ENCODE measurements at regions not wholly inside any gene's neighbourhood (a gene's known extent, or its start where the extent isn't known, plus 50 kb on each side); places are given as distances from the start of the nearest gene placed in this dataset.
"Not testable (repeated sequence)": the region's sequence is repeated elsewhere in the genome, so short reads cannot be mapped to it uniquely, and the experiment has no call there.

GRCh38 chr15:36029606-36030210, 483.7 kb upstream of the DPH6 start:
- WGBS: 69% methylated on average over 2 of the region's 5 CpGs
- H3K23ac ChIP-seq (ENCODE audit: low read length in 2 of 2): no peak overlapping the region

GRCh38 chr15:36039996-36040572, 494.1 kb upstream of the DPH6 start:
- Histone ChIP-seq H4K91ac (ENCODE audit: low read length) (no peak overlapping the region), H2BK12ac (ENCODE audit: low read length in 2 of 2) (no peak overlapping the region), H3K27me3 (ENCODE audit: control insufficient read depth in 1 of 2, insufficient read depth in 1 of 2, low read length in 2 of 2) (no peaks in the 10 kb centered on the region), H3K18ac (ENCODE audit: low read depth in 1 of 2, low read length in 2 of 2) (no peak overlapping the region), H3K36me3 (ENCODE audit: control insufficient read depth in 1 of 2, insufficient read depth in 2 of 2, low read depth in 1 of 2, low read length in 2 of 2) (no peaks in the 10 kb centered on the region), H3K23ac (ENCODE audit: low read length in 2 of 2) (no peak overlapping the region), H3K79me1 (replicated peaks; ENCODE audit: low read length, poor library complexity, severe bottlenecking) (no peaks in the 10 kb centered on the region), H3K27ac (ENCODE audit: low read length, poor library complexity, severe bottlenecking) (no peak overlapping the region), H3K4me2 (ENCODE audit: low read length, poor library complexity, severe bottlenecking) (no peak overlapping the region), H2AFZ (ENCODE audit: low read depth, low read length) (no peak overlapping the region), H3K4me3 (ENCODE audit: insufficient read depth in 1 of 2, low read depth in 1 of 2, low read length in 2 of 2) (no peak overlapping the region), H3K14ac (ENCODE audit: low read length in 2 of 2) (no peak overlapping the region), H3K9ac (ENCODE audit: low read length) (no peak overlapping the region), H3K4me1 (ENCODE audit: control insufficient read depth, insufficient read depth, low read depth, low read length) (no peaks in the 10 kb centered on the region), H2AK5ac (ENCODE audit: low read length, severe bottlenecking) (no peak overlapping the region), H2BK120ac (ENCODE audit: low read depth, low read length) (no peak overlapping the region), H3K9me3 (ENCODE audit: control insufficient read depth, low read length) (no peaks in the 10 kb centered on the region), H2BK5ac (ENCODE audit: low read depth, low read length, poor library complexity, severe bottlenecking) (no peak overlapping the region), H4K8ac (ENCODE audit: low read length) (no peak overlapping the region), H3K4ac (ENCODE audit: low read depth in 1 of 2, low read length in 2 of 2) (no peak overlapping the region), H2BK15ac (ENCODE audit: low read depth, poor library complexity, severe bottlenecking) (peak overlapping the region; percentile 30)
- 69% methylated on average over 4 of the region's 5 CpGs for WGBS
- no peak for DNase-seq

More at GRCh38 chr15:36029606-36030210, 483.7 kb upstream of the DPH6 start:
- no peak overlapping the region for H2BK5ac ChIP-seq (ENCODE audit: low read depth, low read length, poor library complexity, severe bottlenecking)
- H4K91ac ChIP-seq (ENCODE audit: low read length): no peak overlapping the region
- no peaks in the 10 kb centered on the region for H3K9me3 ChIP-seq (ENCODE audit: control insufficient read depth, low read length)
- no peak overlapping the region for H4K8ac ChIP-seq (ENCODE audit: low read length)
- no peak overlapping the region for H2AFZ ChIP-seq (ENCODE audit: low read depth, low read length)
- H3K4me1 ChIP-seq (ENCODE audit: control insufficient read depth, insufficient read depth, low read depth, low read length): no peaks in the 10 kb centered on the region
- H3K36me3 ChIP-seq (ENCODE audit: control insufficient read depth in 1 of 2, insufficient read depth in 2 of 2, low read depth in 1 of 2, low read length in 2 of 2): no peaks in the 10 kb centered on the region
- peak; percentile 58 for DNase-seq
- no peak overlapping the region for H3K4ac ChIP-seq (ENCODE audit: low read depth in 1 of 2, low read length in 2 of 2)
- H3K27me3 ChIP-seq (ENCODE audit: control insufficient read depth in 1 of 2, insufficient read depth in 1 of 2, low read length in 2 of 2): no peaks in the 10 kb centered on the region
- no peak overlapping the region for H3K9ac ChIP-seq (ENCODE audit: low read length)
- H2BK120ac ChIP-seq (ENCODE audit: low read depth, low read length): no peak overlapping the region
- no peak overlapping the region for H3K14ac ChIP-seq (ENCODE audit: low read length in 2 of 2)
- no peaks in the 10 kb centered on the region for H3K79me1 ChIP-seq (replicated peaks; ENCODE audit: low read length, poor library complexity, severe bottlenecking)
- no peak overlapping the region for H3K27ac ChIP-seq (ENCODE audit: low read length, poor library complexity, severe bottlenecking)
- H3K4me3 ChIP-seq (ENCODE audit: insufficient read depth in 1 of 2, low read depth in 1 of 2, low read length in 2 of 2): no peak overlapping the region
- no peak overlapping the region for H2BK12ac ChIP-seq (ENCODE audit: low read length in 2 of 2)
- H3K18ac ChIP-seq (ENCODE audit: low read depth in 1 of 2, low read length in 2 of 2): no peak overlapping the region
- H3K4me2 ChIP-seq (ENCODE audit: low read length, poor library complexity, severe bottlenecking): no peak overlapping the region
- H2AK5ac ChIP-seq (ENCODE audit: low read length, severe bottlenecking): no peak overlapping the region
- no peak overlapping the region for H2BK15ac ChIP-seq (ENCODE audit: low read depth, poor library complexity, severe bottlenecking)

- not testable (repeated sequence) for H2AK5ac ChIP-seq (ENCODE audit: low read length, severe bottlenecking); H3K79me1 ChIP-seq (replicated peaks; ENCODE audit: low read length, poor library complexity, severe bottlenecking); H2BK12ac ChIP-seq (ENCODE audit: low read length in 2 of 2); H3K14ac ChIP-seq (ENCODE audit: low read length in 2 of 2); H3K23ac ChIP-seq (ENCODE audit: low read length in 2 of 2); H3K27ac ChIP-seq (ENCODE audit: low read length, poor library complexity, severe bottlenecking); H4K8ac ChIP-seq (ENCODE audit: low read length); H2AFZ ChIP-seq (ENCODE audit: low read depth, low read length); H2BK15ac ChIP-seq (ENCODE audit: low read depth, poor library complexity, severe bottlenecking); H3K9me3 ChIP-seq (ENCODE audit: control insufficient read depth, low read length); H3K4ac ChIP-seq (ENCODE audit: low read depth in 1 of 2, low read length in 2 of 2); H4K91ac ChIP-seq (ENCODE audit: low read length); H3K4me3 ChIP-seq (ENCODE audit: insufficient read depth in 1 of 2, low read depth in 1 of 2, low read length in 2 of 2); H3K4me2 ChIP-seq (ENCODE audit: low read length, poor library complexity, severe bottlenecking); DNase-seq; H3K4me1 ChIP-seq (ENCODE audit: control insufficient read depth, insufficient read depth, low read depth, low read length); H3K27me3 ChIP-seq (ENCODE audit: control insufficient read depth in 1 of 2, insufficient read depth in 1 of 2, low read length in 2 of 2); H2BK5ac ChIP-seq (ENCODE audit: low read depth, low read length, poor library complexity, severe bottlenecking); H3K9ac ChIP-seq (ENCODE audit: low read length); H2BK120ac ChIP-seq (ENCODE audit: low read depth, low read length); H3K36me3 ChIP-seq (ENCODE audit: control insufficient read depth in 1 of 2, insufficient read depth in 2 of 2, low read depth in 1 of 2, low read length in 2 of 2); H3K18ac ChIP-seq (ENCODE audit: low read depth in 1 of 2, low read length in 2 of 2)
- 94% methylated on average over 36 of the region's 36 CpGs for WGBS
Measured at GRCh38 chr15:36047018-36047716, 501.2 kb upstream of the DPH6 start.

GRCh38 chr15:36050899-36051298, 504.9 kb upstream of the DPH6 start:
- Histone ChIP-seq H4K91ac (ENCODE audit: low read length) (no peak overlapping the region), H3K4me3 (ENCODE audit: insufficient read depth in 1 of 2, low read depth in 1 of 2, low read length in 2 of 2) (no peak overlapping the region), H2AK5ac (ENCODE audit: low read length, severe bottlenecking) (no peak overlapping the region), H4K8ac (ENCODE audit: low read length) (no peak overlapping the region), H2BK5ac (ENCODE audit: low read depth, low read length, poor library complexity, severe bottlenecking) (no peak overlapping the region), H3K23ac (ENCODE audit: low read length in 2 of 2) (no peak overlapping the region), H3K9ac (ENCODE audit: low read length) (no peak overlapping the region), H3K14ac (ENCODE audit: low read length in 2 of 2) (no peak overlapping the region), H3K4ac (ENCODE audit: low read depth in 1 of 2, low read length in 2 of 2) (no peak overlapping the region), H3K4me2 (ENCODE audit: low read length, poor library complexity, severe bottlenecking) (no peak overlapping the region), H3K27me3 (ENCODE audit: control insufficient read depth in 1 of 2, insufficient read depth in 1 of 2, low read length in 2 of 2) (no peaks in the 10 kb centered on the region), H3K27ac (ENCODE audit: low read length, poor library complexity, severe bottlenecking) (no peak overlapping the region), H2BK120ac (ENCODE audit: low read depth, low read length) (no peak overlapping the region), H3K18ac (ENCODE audit: low read depth in 1 of 2, low read length in 2 of 2) (no peak overlapping the region), H2BK12ac (ENCODE audit: low read length in 2 of 2) (no peak overlapping the region), H3K9me3 (ENCODE audit: control insufficient read depth, low read length) (no peaks in the 10 kb centered on the region), H3K36me3 (ENCODE audit: control insufficient read depth in 1 of 2, insufficient read depth in 2 of 2, low read depth in 1 of 2, low read length in 2 of 2) (no peaks in the 10 kb centered on the region), H2BK15ac (ENCODE audit: low read depth, poor library complexity, severe bottlenecking) (no peak overlapping the region), H3K4me1 (ENCODE audit: control insufficient read depth, insufficient read depth, low read depth, low read length) (no peaks in the 10 kb centered on the region), H3K79me1 (replicated peaks; ENCODE audit: low read length, poor library complexity, severe bottlenecking) (no peaks in the 10 kb centered on the region), H2AFZ (ENCODE audit: low read depth, low read length) (no peak overlapping the region)
- no peak for DNase-seq
- WGBS: 75% methylated on average over 1 of the region's 1 CpG
